HG02588 (cell line): ENCODE measurements at regions not wholly inside any gene's neighbourhood (a gene's known extent, or its start where the extent isn't known, plus 50 kb on each side); places are given as distances from the start of the nearest gene placed in this dataset.

Experiments used
- ATAC-seq: cut with Tn5 transposase; IDR thresholded peaks from one replicate; pipeline ENCODE4 v1.9.1; 2021; ENCODE audit warnings: mild to moderate bottlenecking, moderate library complexity; ENCODE audit not compliant: unreplicated experiment

DNA sequence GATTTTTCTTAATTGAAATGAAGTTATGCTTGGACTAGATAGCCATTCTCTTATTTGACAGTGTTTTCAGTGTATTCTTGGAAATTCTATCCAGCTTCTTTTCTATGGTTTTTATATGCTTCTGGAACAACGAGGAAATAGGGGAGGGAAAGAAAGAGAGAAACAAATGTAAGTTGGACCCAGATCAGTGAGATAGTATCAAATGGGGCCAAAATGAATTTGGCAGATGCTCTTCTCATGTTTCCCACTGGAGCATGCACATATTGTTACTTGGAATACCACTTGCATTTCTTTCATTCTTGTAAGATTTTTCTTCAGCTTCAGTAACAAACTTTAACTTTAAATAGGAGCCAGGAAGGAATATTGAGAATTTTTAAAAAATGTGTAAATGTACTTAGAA, 312.3 kb downstream of the PRL start:
- ATAC-seq = no peak

DNA sequence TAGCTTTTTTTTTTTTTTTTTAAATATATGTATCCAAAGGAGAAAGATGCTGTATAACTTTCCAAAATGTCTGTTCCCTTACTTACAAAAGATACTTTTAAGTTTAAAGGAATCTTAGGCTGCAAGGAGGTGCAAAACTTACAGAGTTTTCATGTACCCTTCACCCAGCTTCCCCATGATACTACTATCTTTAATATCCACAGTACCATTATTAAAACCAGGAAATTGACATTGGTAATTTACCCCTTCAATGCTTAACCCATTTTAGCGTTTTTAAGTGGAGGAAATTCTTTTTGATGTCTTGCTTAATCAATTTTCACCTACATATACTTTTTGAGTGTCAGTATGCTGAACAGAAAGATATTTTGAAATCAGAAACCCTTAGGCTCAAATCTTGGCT, 310.9 kb downstream of the PRL start:
- no peak for ATAC-seq

DNA sequence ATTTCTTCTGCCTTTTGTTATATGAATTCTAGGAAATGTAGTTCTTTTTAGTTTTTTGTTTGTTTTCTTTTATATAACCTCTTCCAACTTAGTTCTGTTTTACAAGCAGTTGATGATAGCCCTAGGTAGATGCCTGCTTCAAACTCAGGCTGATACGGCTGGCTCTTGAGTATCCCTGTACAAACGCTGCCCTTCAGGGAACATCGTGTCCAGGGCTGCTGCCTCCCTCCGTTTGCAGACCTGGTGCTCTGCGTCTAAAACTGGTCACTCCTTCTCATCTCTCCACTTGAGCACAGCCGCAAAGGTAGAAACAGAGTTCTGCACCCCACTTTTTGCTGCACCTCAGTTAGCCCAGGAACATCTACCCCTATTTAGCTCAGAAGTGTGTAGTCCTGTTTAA, 310.1 kb downstream of the PRL start:
- ATAC-seq = no peak

DNA sequence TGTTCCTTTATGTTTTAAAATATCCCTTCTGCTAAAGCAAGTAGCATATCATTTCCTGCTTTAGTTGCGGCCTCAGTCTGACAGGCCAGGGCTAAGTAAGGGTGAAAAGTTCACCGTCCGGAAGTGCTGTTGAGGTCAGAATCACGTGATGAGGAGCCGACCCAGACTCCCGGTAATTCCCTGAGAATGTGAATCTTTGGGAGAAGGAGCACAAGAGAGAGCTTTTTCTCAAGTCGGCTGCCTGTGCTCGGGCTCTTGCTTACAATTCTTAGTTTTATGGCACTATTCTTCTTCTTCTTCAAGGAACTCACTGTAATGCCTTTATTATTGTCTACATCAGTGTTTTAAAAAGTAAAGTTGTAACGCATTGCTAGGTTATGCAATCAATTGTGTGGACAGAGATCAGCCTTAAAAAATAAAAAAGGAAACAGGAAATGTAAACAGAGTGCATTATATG, 309.3 kb downstream of the PRL start:
- ATAC-seq = peak; percentile 69

DNA sequence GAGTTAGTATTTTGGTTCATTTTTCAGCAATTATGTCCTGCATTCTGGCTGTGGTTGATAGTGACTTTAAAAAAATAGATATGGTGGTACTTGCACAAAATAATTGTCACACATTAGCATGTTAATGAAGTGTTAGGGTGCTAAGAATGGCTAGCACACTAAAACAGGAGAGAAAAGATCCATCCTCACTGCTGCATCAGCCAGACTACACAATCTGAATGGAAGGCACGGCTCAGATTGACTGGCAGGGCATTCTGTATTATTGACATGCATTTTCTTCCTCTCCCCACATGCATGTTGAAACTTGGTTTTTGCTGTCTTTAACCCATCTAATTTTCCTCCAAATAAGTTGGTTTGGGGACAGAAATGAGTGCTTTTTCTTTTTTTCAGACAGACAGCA, 306.3 kb downstream of the PRL start:
- ATAC-seq = no peak

DNA sequence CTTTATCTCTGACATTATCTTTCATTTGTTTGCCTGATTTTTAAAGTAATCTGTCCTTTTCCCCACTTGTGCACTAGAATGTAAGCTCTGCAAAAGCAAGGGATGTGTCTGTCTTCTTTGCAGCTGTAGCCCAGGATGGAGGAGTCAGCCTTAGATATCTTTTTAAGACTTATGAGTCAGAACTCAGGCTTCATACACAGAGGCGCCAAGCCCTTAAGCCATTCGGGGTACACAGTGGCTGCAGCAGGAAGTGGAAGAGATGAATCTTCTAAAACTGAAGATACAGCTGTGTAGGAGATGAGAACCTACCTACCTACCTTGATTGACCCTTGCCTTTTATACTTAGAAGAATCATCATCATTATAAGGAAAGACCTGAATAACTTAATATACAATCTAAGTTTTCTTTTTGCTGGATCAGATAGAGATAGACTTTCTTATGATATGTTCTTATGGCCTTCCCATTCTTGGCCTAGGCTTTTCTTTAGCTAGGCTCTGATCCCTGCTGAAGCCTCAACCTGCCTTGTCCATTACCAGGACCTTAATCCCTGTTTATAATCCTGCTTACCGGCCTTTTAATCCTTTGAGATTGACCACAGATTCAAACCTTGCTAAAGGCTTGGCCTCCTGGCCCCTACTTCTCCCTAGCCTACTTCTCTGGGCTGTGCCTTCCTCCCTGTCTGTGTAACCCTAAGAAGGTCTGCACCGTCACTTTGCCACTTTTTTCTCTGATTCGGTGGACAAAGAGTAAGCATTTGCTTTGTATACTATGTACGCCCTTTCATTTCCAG, 304.5 kb downstream of the PRL start:
- no peak for ATAC-seq

DNA sequence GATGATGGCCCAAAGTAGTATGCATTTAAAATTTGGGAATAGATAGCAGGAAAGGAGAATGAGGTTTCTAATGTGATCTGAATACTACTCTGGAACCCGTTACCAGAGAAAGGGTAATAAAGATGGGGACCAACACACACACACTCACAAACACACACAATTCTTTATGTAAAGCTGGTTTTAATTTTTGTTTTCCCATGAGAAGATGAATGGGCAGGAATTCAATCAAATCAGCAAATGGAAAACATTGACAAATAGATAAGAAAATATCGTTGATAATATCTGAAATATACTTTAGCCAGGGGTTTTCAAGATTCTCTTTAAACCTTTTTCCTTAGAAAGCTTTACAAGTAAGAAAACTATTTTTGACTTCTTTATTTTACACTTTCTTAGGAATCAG, 303.0 kb downstream of the PRL start:
- ATAC-seq = no peak

DNA sequence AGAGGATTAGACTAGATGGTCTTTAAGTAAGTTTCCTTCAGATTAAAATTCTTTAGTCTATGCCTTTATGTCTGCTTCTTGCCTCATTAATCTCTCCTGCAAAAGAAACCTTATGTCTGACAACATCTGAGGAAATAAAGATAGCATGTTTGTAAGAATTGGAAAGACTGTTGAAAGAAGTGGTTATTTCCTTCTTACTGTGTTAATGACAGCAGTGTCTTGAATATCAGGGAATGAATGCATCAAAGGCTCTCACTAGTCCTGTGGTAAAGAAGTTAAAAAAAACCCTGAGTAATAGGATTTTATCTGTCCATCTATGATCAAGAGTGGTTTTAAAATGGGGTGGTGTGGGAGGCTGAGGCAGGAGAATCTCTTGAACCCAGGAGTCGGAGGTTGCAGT, 302.0 kb downstream of the PRL start:
- no peak for ATAC-seq

DNA sequence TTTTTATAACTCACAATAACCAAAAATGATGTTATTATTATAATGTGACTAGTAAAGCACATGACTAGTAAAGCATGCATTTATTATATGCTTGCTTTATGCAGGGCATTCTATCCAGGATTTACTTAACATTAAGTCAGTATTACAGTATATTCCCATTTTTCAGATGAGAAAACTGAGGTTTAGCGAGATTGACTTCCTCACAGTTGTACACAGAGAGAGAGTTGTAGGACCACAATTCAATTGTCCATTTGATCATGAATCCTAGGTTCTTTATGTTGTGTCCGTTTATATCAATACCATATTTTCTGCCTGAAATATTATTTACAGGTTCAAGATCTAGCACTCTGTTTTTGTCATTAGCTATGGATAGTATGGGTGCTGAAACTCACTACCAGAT, 301.5 kb downstream of the PRL start:
- no peak for ATAC-seq

DNA sequence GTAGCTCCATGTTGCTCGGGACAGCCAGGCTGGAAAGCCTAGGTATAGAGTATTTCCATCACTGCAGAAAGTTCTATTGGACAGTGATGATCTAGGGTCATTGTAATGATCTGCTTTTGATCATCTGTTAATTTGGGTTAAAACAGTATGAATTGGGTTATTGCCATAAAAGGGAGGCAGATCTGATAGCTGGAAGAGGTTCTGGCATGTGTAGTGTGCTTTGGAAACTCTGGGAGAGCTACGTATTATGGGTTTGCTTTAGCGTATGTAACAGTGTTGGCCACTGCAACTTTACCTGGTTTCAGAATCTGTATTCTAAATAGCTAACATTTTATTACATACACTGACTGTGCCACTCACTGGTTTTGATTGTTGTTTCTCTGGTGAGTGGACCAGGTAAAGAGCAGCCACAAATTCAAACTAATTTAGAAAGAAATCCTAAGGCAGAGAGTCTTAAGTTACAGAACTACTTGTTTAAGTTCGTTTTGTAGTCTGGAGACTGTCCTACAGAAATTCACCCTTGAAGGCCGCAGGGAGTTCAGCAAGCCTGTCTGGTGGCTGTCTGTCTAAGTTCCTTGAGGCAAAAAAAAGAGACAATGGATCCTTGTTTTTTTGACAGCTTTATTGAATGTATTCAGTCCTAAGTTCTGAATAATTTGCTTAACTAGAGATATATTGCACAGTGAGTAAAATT, 300.3 kb downstream of the PRL start:
- ATAC-seq = no peak

DNA sequence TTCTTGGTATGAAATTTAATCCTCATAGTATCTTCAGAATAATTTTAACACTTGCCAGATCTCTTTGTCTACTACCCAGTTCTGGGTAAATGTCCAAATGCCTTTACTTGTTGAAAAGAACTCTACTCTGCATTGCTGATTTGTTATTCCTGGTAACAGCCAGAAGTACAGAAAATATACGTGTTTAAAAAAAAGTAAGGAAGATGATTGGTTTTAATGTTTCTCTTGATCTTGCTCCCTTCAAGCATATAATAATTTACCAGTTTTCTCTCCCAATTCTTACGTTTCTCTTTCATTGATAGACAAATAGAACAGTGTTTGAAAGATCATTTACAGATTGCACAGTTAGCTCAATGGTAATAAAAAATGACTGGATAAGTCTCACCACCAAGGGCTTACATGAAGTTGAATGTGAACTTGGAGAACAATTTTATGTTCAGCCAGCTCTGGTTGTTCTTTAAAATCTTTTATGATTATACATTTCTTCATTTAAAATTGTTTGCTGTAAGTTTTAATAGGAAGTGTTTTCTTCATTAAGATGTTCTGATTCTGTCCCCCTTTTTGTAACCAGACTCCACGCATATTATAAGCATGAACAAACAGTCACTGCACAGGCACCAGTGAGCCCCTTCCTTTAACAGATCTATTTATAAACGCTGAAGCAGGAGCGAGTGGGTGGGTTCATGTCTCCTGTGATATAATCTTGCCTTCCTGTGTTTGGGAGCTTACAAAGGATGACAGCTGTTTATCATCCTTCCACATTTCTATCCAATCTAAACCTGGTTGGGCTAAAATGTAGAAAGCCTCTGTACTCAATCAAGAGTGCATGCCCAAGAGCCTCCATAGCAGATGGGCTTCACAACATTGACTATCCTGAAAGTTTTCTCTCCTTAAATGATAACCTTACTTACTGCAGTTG, 299.5 kb downstream of the PRL start:
- no peak for ATAC-seq

DNA sequence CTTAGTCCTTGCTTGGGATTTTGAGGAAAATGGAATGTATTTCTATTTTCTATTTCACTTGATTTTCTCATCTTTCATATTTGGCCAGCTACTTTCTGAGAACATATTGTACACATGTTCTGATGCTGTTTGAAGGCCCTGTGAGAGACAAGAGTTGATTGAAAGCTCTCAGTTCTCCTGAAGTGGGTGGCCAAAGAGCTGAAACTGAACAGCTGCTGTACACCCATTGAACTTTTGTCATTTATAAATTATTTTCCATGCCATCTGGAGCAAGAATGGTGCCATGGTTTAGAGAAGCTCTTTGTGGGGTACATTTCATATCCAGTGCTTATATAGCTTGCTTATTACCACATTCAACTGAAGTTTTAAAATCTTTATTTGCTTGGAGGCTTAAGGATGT, 298.3 kb downstream of the PRL start:
- no peak for ATAC-seq

DNA sequence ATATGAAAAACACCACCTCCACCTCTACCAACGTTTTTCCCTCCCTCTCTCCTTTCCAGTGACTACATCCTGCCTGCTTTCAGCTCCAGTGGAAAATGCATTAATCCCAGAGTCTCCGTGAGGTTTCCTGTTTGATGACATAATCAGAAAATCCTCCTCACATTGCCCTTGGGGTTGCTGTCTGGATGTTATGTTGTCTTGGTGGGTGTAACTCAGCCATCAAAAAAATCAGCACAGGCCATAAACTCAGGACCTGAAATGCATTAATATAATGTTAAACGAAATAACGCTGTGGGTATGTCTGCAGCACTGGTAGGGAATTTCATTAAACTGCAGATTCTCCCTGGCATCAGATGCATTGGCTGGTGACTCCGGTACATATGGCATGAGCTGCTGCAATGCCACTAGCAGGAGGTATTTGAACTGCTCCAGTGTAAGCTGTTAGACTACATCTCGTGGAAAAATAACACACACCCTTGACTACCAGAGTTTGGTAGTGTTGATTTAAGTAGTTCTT, 297.8 kb downstream of the PRL start:
- ATAC-seq = no peak

DNA sequence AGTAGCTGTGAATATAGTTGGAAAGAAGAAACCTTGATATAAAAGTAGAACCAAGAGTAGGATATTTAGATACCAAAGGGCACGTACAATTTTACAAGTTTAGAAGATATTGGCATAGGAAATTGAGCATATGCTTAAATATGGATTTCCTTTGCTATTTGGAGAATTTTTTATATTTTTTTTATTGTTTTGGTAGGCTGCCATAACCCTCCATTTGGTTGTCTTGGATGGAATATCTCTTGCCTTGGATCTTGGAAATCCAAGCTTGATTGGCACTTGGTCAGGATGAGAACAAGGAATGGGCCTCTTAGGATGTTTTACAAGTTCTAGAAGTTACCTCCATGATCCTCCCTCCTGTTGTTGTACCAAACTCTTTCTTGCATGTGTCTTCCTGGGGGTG, 297.1 kb downstream of the PRL start:
- ATAC-seq = no peak

DNA sequence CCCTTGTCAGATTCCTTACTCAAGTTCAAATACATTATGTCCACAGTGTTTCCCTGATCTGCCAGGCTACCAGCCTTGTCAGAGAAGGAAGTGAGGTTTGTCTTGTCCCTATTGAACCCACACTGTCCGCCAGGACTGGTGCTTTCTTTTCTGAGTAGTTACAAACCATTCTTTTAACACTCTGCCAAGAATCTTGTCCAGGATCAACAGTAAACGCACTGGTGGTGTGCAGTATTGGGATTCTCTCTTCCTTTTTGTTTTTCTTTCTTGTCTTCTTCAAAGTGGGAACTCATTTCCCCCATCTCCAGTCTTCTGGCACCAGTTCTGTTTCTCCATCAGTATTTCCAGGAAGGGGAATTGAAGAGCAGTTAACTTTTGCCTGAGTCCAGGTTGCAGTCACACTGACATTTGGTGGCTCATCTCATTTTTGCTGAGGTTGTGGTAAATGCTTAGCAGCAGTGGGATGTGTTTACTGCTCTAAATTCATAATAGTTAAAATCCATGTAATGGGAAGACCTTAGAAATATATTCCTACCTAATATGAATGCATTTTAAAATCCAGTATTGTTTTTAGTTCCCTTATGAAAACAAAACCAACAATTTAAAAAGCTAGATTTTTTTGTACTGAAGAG, 295.3 kb downstream of the PRL start:
- no peak for ATAC-seq

DNA sequence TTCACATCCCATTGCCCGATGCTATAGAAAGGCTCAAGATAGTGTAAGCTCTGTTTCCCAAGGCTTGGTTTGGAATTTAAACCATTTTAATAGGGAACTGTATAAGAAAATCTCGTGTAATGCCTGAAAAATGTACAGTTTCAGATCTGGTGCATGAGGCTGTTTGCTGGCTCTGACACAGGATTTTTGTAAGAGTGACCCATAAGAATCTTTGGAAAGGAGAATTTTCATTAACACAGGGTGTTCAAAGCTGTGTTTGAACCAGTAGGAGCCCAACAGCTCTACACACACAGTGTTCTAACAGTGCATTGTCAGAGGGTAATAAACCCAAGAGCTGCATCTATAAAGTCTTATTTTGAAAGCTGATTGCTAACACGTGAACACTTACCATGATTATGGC, 293.5 kb downstream of the PRL start:
- no peak for ATAC-seq

DNA sequence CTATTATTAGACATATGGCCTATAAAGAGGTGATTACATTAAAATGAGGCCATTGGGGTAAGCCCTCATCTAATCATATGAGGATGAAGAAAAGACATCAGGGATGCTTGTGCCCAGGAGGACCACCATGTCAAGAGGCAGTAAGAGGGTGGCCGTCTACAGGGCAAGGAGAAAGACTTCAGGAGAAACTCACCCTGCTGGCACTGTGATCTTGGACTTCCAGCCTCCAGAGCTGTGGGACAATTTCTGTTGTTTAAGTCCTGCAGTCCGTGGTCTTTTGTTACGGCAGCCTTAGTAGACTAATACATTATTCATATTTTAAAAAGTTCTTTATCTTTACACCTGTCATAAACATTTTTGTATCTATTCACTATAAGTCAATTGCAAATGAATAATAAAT, 290.0 kb downstream of the PRL start:
- ATAC-seq = no peak

DNA sequence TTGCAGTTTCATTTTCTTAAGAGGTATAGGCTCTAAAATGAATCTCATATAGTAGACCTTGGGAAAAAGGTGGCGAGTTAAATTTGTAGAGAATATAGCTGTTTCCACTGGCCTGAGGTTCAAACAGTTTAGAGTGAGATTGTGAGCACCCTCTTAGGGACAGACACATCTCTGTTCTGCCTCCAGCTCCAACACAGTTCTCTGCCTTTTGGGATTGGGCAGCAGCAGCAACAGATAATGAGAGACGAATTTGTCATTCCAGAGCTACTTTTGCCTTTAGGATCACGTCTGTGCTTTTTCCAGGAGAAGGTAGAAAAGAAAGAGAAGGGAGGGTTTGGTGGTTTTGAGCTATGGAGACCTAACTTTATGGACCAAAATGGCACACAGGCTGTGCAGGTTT, 289.4 kb downstream of the PRL start:
- ATAC-seq = no peak

DNA sequence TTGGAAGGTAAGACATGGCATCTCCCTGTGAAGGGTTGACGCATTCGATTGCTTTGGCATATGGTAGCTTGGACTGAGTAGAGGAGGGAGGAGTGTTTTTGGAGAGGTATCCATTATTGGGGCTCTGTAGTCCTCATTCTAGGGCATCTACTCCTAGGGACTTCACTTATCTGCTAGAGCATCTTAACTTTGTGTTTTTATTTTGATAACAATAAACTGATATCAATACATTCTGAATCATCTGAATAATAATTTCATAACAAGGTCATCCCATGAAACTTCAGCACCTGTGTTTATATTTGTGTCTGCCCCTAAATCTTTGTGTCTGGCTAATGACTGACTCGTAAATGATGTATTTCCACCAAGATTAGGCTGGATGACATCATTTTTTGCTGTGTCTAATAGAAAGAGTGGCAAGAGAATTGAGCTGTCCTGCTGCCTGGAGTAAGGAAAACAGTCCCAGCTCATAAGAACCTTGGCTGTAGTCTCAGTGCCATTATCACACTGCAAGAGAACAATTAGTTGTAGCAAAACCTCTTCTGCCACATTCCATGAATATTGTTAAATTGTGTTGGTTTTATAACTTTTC, 288.5 kb downstream of the PRL start:
- ATAC-seq = no peak

DNA sequence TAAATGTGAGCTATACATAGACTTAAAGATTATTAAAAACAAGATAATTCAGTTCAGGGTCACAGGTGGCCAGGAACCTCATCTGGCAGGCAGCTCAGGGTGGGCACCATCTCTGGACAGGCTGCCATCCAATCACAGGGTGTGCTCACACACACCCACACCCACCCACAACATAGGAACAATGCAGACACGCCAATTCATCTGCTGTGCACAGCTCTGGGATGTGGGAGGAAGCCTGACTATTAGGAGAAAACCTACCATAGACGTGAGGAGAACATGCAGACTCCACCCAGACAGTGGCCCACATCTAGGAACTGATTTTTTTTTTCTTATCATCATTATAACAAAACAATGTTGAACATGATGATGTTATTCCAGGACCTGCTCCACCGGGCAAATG, 286.7 kb downstream of the PRL start:
- no peak for ATAC-seq

DNA sequence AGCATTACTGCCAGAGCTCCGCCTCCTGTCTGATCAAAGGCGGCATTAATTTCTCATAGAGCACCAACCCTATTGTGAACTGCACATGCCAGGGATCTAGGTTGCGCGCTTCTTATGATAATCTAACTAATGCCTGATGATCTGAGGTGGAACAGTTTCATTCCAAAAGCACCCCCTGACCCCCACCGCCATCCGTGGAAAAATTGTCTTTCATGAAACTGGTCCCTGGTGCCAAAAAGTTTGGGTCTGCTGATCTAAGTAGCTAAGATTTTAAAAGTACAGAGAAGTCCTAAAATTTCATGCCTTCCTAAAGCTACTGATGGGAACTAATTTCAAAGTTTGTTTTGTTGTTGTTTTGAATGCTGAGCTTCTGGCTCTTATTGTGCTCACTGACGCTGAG, 281.6 kb downstream of the PRL start:
- ATAC-seq = no peak
